C4-2B (cell line): ENCODE measurements at regions not wholly inside any gene's neighbourhood (a gene's known extent, or its start where the extent isn't known, plus 50 kb on each side); places are given as distances from the start of the nearest gene placed in this dataset.
A peak's percentile ranks its signal among the peaks of the same experiment; 100 is the strongest.

Experiments used
- ZFX ChIP-seq: fragments of 450-650 bp; IDR thresholded peaks from 2 replicates; pipeline ENCODE4 v1.6.1; 2017
- TF ChIP-seq, protein P1 (sequence below): fragments of 450-650 bp; conservative IDR thresholded peaks from 2 replicates; pipeline ENCODE4 v1.5.1; 2017; ENCODE audit warnings: mild to moderate bottlenecking

DNA sequence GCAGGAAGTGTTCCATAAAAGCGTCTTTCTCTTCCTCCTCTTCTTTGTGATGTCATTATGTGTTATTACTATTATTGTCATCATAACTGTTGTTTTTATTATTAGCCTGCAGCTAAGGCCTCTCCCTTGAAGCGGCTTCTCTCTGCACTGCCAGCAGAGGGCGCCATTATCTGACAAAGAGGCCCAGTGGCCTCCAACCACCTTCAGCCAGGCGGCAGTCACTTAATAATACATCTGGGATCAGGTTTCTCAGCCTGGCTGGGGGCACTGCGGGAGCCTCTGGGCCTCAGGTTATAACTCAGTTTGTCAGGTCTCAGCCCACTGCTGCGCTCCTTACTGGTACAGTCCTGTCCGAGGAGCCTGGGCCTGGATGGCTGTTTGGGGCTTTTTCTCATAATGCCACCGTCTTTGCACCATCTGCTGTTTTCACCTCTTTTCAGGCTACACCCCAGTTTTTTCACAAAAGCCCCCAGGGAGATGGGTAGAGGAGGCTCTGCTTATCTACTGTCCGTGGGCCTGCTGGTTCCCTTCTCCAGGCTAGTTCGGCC is 281.9 kb downstream of the NSG2 start:
- TF ChIP-seq, protein P1, sequence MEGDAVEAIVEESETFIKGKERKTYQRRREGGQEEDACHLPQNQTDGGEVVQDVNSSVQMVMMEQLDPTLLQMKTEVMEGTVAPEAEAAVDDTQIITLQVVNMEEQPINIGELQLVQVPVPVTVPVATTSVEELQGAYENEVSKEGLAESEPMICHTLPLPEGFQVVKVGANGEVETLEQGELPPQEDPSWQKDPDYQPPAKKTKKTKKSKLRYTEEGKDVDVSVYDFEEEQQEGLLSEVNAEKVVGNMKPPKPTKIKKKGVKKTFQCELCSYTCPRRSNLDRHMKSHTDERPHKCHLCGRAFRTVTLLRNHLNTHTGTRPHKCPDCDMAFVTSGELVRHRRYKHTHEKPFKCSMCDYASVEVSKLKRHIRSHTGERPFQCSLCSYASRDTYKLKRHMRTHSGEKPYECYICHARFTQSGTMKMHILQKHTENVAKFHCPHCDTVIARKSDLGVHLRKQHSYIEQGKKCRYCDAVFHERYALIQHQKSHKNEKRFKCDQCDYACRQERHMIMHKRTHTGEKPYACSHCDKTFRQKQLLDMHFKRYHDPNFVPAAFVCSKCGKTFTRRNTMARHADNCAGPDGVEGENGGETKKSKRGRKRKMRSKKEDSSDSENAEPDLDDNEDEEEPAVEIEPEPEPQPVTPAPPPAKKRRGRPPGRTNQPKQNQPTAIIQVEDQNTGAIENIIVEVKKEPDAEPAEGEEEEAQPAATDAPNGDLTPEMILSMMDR: peak; percentile 95
- no peak for TF ChIP-seq ZFX
